ENCODE measurements at regions not wholly inside any gene's neighbourhood (a gene's known extent, or its start where the extent isn't known, plus 50 kb on each side); places are given as distances from the start of the nearest gene placed in this dataset.

DNA sequence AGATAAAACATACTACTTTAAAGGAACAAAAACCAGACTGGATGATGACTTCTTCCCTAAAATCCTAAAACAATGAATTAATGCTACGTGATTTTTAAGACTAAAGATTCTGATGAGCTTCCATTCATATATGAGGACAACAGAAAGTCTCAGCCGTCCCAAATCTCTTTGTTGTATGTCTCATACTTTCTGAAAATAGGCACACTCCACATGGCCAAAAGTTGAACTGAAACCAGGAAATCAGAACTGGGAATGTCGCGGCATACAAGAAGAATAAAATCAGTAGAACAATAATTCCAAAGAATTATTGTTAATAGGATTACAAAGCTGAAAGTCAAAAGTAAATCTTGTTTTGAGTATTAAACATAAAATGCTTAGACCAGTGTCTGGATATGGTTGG is 195.4 kb upstream of the GHITM start:
- TF ChIP-seq EZH2phosphoT487 (IDR thresholded peaks at IDR 0.05; ENCODE audit: low read length) (no peak), EZH2 (optimal IDR thresholded peaks at IDR 0.05; ENCODE audit: low read depth, low read length) (no peak)

DNA sequence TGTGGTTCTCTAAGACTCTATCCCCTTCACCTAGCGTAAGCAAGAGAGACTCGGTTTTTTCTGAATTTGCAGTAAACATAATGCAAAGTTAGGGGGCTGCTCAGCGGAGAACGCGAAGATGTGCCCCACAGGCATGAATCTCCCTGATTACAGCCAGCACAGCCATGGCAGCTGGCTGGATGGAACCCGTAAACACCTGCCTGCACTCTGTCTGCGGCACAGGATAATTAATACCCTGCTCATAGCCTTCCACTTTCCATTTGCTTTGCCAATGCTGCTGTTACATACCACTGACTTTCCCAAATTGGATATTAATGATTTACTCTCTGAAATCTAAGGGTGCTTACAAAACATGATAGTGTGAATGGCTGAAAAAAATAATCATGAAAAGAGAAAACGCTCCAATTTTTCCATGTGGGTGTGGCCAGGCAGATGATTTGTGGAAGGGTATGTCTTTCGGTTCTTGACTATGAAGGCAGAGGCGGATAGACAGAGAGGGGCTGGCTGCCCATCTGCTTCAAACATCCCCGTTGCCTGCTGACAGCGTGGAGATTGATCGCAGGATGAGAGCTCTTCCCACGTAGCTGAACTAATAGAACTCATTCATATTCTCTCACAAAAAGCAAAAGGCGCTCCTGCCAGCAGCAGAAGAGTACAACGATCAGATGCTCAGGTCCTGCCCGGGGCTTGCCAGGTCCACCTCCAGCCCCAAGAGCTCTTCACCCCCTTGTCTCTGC is 193.2 kb upstream of the GHITM start:
- Histone ChIP-seq H2AFZ (ENCODE audit: low read length) (no peak overlapping the region), H3K4me3 (ENCODE audit: low read length) (no peak overlapping the region), H3K27ac (ENCODE audit: low read length) (no peak overlapping the region), H3K4me2 (ENCODE audit: low read depth, low read length) (no peak overlapping the region), H3K4me1 (ENCODE audit: low read length) (no peaks in the 10 kb centered on the region), H3K79me2 (ENCODE audit: low read length) (no peaks in the 10 kb centered on the region), H3K9ac (ENCODE audit: low read length) (no peak overlapping the region), H3K36me3 (replicated peaks; ENCODE audit: insufficient read depth, low read length) (no peaks in the 10 kb centered on the region), H3K9me2 (replicated peaks; ENCODE audit: insufficient read depth, low read length) (no peaks in the 10 kb centered on the region), H3K27me3 (replicated peaks; ENCODE audit: insufficient read depth, low read length) (no peaks in the 10 kb centered on the region), H4K20me1 (ENCODE audit: insufficient read depth, low read length) (no peaks in the 10 kb centered on the region), H3K9me3 (replicated peaks; ENCODE audit: insufficient read depth, low read length) (no peaks in the 10 kb centered on the region), H3F3A (ENCODE audit: insufficient read depth, low read length) (no peaks in the 10 kb centered on the region)
- TF ChIP-seq EZH2 (optimal IDR thresholded peaks at IDR 0.05; ENCODE audit: low read depth, low read length) (no peak), EZH2phosphoT487 (IDR thresholded peaks at IDR 0.05; ENCODE audit: low read length) (no peak)
- TF ChIP-seq, protein P1, sequence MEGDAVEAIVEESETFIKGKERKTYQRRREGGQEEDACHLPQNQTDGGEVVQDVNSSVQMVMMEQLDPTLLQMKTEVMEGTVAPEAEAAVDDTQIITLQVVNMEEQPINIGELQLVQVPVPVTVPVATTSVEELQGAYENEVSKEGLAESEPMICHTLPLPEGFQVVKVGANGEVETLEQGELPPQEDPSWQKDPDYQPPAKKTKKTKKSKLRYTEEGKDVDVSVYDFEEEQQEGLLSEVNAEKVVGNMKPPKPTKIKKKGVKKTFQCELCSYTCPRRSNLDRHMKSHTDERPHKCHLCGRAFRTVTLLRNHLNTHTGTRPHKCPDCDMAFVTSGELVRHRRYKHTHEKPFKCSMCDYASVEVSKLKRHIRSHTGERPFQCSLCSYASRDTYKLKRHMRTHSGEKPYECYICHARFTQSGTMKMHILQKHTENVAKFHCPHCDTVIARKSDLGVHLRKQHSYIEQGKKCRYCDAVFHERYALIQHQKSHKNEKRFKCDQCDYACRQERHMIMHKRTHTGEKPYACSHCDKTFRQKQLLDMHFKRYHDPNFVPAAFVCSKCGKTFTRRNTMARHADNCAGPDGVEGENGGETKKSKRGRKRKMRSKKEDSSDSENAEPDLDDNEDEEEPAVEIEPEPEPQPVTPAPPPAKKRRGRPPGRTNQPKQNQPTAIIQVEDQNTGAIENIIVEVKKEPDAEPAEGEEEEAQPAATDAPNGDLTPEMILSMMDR (IDR thresholded peaks at IDR 0.05; ENCODE audit: low read length), result no peak
- DNase-seq, result no peak

More for the DNA sequence above, 195.4 kb upstream of the GHITM start:
- no peak overlapping the region for H3K27ac ChIP-seq (ENCODE audit: low read length)
- no peaks in the 10 kb centered on the region for H4K20me1 ChIP-seq (ENCODE audit: insufficient read depth, low read length)
- no peaks in the 10 kb centered on the region for H3K9me2 ChIP-seq (replicated peaks; ENCODE audit: insufficient read depth, low read length)
- no peak overlapping the region for H2AFZ ChIP-seq (ENCODE audit: low read length)
- no peaks in the 10 kb centered on the region for H3F3A ChIP-seq (ENCODE audit: insufficient read depth, low read length)
- H3K4me3 ChIP-seq (ENCODE audit: low read length), result no peak overlapping the region
- no peaks in the 10 kb centered on the region for H3K4me1 ChIP-seq (ENCODE audit: low read length)
- H3K4me2 ChIP-seq (ENCODE audit: low read depth, low read length), result no peak overlapping the region
- DNase-seq, result no peak
- H3K9me3 ChIP-seq (replicated peaks; ENCODE audit: insufficient read depth, low read length), result no peaks in the 10 kb centered on the region
- no peak overlapping the region for H3K9ac ChIP-seq (ENCODE audit: low read length)
- no peaks in the 10 kb centered on the region for H3K79me2 ChIP-seq (ENCODE audit: low read length)
- no peaks in the 10 kb centered on the region for H3K36me3 ChIP-seq (replicated peaks; ENCODE audit: insufficient read depth, low read length)
- no peaks in the 10 kb centered on the region for H3K27me3 ChIP-seq (replicated peaks; ENCODE audit: insufficient read depth, low read length)

DNA sequence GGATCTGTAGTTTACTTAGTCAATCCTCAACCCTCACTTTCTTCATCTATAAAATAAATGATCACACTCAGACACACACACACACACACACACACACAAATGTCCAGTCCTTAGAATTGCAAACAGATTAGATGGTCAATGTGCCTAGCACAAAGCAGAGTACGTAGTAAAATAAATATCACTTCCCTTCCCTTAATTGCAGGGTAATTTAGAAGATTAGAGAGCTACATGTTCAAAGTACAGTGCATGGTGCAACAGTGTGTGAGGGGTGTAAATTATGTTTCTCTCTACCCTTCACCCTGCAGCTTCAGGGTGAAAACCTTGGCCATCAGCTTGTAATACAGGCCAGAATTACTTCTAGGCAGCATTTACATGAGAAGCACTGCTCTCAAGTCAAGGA is 187.0 kb upstream of the GHITM start:
- no peaks in the 10 kb centered on the region for H4K20me1 ChIP-seq (ENCODE audit: insufficient read depth, low read length)
- no peak for DNase-seq
- no peak overlapping the region for H3K9ac ChIP-seq (ENCODE audit: low read length)

More for the DNA sequence above, 187.0 kb upstream of the GHITM start:
- H3K4me3 ChIP-seq (ENCODE audit: low read length), result no peak overlapping the region
- TF ChIP-seq, protein P1 (IDR thresholded peaks at IDR 0.05; ENCODE audit: low read length), result no peak
- TF ChIP-seq EZH2phosphoT487 (IDR thresholded peaks at IDR 0.05; ENCODE audit: low read length) (no peak), EZH2 (optimal IDR thresholded peaks at IDR 0.05; ENCODE audit: low read depth, low read length) (no peak)
- no peaks in the 10 kb centered on the region for H3F3A ChIP-seq (ENCODE audit: insufficient read depth, low read length)
- H3K36me3 ChIP-seq (replicated peaks; ENCODE audit: insufficient read depth, low read length), result no peaks in the 10 kb centered on the region
- no peak overlapping the region for H3K4me2 ChIP-seq (ENCODE audit: low read depth, low read length)
- H3K9me3 ChIP-seq (replicated peaks; ENCODE audit: insufficient read depth, low read length), result no peaks in the 10 kb centered on the region
- 0 out of 2 replicates have a peak, but pooled peaks cover 6% of the 10 kb centered on the region for H3K4me1 ChIP-seq (ENCODE audit: low read length)
- no peak overlapping the region for H2AFZ ChIP-seq (ENCODE audit: low read length)
- H3K79me2 ChIP-seq (ENCODE audit: low read length), result no peaks in the 10 kb centered on the region
- no peaks in the 10 kb centered on the region for H3K27me3 ChIP-seq (replicated peaks; ENCODE audit: insufficient read depth, low read length)
- H3K27ac ChIP-seq (ENCODE audit: low read length), result no peak overlapping the region
- no peaks in the 10 kb centered on the region for H3K9me2 ChIP-seq (replicated peaks; ENCODE audit: insufficient read depth, low read length)

Measured in MM.1S (cell line).